DND-41 (cell line): ENCODE measurements at regions not wholly inside any gene's neighbourhood (a gene's known extent, or its start where the extent isn't known, plus 50 kb on each side); places are given as distances from the start of the nearest gene placed in this dataset.

ENCODE experiments used
- ATAC-seq: fragments of 200-7000 bp; cut with Tn5 transposase; 3 replicates; pipeline ENCODE4 v1.9.1; 2021; ENCODE audit warnings: low read depth; ENCODE audit not compliant: insufficient read depth
- DNase-seq: peaks from one replicate; pipeline ENCODE4 v3.0.0-alpha.2; 2020
- H2AFZ ChIP-seq: 2 replicates; pipeline ENCODE4 v1.6.0; 2012; ENCODE audit warnings: low read depth, low read length
- H3K27ac ChIP-seq: 2 replicates; pipeline ENCODE4 v1.5.1; 2012; ENCODE audit warnings: low read length, inconsistent platforms
- H3K27me3 ChIP-seq: fragments of 200-600 bp; sonication (generic); 2 replicates; pipeline ENCODE4 v1.6.0; 2012; ENCODE audit warnings: low read length, mild to moderate bottlenecking, inconsistent platforms; ENCODE audit not compliant: insufficient read depth, poor library complexity
- H3K36me3 ChIP-seq: 2 replicates; pipeline ENCODE4 v1.5.1; 2012; ENCODE audit warnings: low read length, inconsistent platforms; ENCODE audit not compliant: insufficient read depth
- H3K4me1 ChIP-seq: 2 replicates; pipeline ENCODE4 v1.5.1; 2012; ENCODE audit warnings: mild to moderate bottlenecking, low read length; ENCODE audit not compliant: insufficient read depth
- H3K4me2 ChIP-seq: 2 replicates; pipeline ENCODE4 v1.6.0; 2012; ENCODE audit warnings: mild to moderate bottlenecking, moderate library complexity, low read length, inconsistent platforms; ENCODE audit not compliant: insufficient read depth
- H3K4me3 ChIP-seq, 2 experiments: fragments of 200-600 bp in 1 of 2; shearing (Covaris generic) in 1 of 2; 2 replicates each; pipeline ENCODE4 v1.5.1; 2012 to 2016; ENCODE audit warnings: inconsistent platforms in 2 of 2, low read length in 2 of 2, mild to moderate bottlenecking in 2 of 2, low read depth in 1 of 2, moderate library complexity in 1 of 2
- H3K79me2 ChIP-seq: 2 replicates; pipeline ENCODE4 v1.6.0; 2012; ENCODE audit warnings: low read length, inconsistent platforms; ENCODE audit not compliant: insufficient read depth
- H3K9ac ChIP-seq: 2 replicates; pipeline ENCODE4 v1.6.0; 2012; ENCODE audit warnings: low read depth, mild to moderate bottlenecking, inconsistent platforms, low read length, moderate library complexity
- H3K9me3 ChIP-seq: 2 replicates; pipeline ENCODE4 v1.5.1; 2012; ENCODE audit warnings: low read length, moderate library complexity, mild to moderate bottlenecking, inconsistent platforms; ENCODE audit not compliant: insufficient read depth, severe bottlenecking
- H4K20me1 ChIP-seq: 2 replicates; pipeline ENCODE4 v1.6.0; 2012; ENCODE audit warnings: low read length; ENCODE audit not compliant: insufficient read depth
- EZH2 ChIP-seq: IDR thresholded peaks from 3 replicates; pipeline ENCODE4 v1.6.1; 2012; ENCODE audit warnings: borderline replicate concordance, low read depth, mild to moderate bottlenecking, moderate library complexity, low read length, inconsistent platforms; ENCODE audit not compliant: severe bottlenecking
- TF ChIP-seq, protein P1 (sequence below): IDR thresholded peaks from 2 replicates; pipeline ENCODE4 v1.5.1; 2012; ENCODE audit warnings: borderline replicate concordance, low read length, moderate library complexity, mild to moderate bottlenecking; ENCODE audit not compliant: poor library complexity, severe bottlenecking; ENCODE audit errors: extremely low read depth

DNA sequence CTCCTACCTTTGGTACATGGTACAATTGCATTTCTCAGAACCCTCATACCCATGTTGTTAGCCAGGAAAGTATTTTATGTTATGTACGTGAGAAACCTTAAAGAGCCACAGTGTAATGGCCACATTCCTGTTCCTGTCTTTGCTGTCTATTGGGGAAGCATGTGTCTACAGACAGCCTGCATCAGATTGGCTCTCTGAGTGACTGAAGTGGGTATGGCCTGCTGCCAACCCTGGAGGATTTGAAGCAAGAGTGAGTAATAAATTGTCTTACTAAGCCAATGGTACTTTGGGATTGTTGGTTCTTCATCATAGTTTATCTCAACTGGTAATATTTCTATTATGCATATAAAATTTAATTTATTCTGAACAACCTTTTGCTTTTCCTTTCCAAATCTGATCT is 574.1 kb downstream of the LMO7 start:
- Histone ChIP-seq H3K9me3 (no peaks in the 10 kb centered on the region), H3K27ac (no peak overlapping the region), H2AFZ (no peak overlapping the region), H3K27me3 (no peaks in the 10 kb centered on the region), H3K4me1 (no peaks in the 10 kb centered on the region), H3K9ac (no peak overlapping the region), H3K4me3 (no peak overlapping the region), H4K20me1 (no peaks in the 10 kb centered on the region), H3K4me2 (no peak overlapping the region), H3K79me2 (no peaks in the 10 kb centered on the region), H3K36me3 (no peaks in the 10 kb centered on the region)
- ATAC-seq (no peak), DNase-seq (no peak)
- no peak for TF ChIP-seq EZH2
- TF ChIP-seq, protein P1, sequence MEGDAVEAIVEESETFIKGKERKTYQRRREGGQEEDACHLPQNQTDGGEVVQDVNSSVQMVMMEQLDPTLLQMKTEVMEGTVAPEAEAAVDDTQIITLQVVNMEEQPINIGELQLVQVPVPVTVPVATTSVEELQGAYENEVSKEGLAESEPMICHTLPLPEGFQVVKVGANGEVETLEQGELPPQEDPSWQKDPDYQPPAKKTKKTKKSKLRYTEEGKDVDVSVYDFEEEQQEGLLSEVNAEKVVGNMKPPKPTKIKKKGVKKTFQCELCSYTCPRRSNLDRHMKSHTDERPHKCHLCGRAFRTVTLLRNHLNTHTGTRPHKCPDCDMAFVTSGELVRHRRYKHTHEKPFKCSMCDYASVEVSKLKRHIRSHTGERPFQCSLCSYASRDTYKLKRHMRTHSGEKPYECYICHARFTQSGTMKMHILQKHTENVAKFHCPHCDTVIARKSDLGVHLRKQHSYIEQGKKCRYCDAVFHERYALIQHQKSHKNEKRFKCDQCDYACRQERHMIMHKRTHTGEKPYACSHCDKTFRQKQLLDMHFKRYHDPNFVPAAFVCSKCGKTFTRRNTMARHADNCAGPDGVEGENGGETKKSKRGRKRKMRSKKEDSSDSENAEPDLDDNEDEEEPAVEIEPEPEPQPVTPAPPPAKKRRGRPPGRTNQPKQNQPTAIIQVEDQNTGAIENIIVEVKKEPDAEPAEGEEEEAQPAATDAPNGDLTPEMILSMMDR: no peak

DNA sequence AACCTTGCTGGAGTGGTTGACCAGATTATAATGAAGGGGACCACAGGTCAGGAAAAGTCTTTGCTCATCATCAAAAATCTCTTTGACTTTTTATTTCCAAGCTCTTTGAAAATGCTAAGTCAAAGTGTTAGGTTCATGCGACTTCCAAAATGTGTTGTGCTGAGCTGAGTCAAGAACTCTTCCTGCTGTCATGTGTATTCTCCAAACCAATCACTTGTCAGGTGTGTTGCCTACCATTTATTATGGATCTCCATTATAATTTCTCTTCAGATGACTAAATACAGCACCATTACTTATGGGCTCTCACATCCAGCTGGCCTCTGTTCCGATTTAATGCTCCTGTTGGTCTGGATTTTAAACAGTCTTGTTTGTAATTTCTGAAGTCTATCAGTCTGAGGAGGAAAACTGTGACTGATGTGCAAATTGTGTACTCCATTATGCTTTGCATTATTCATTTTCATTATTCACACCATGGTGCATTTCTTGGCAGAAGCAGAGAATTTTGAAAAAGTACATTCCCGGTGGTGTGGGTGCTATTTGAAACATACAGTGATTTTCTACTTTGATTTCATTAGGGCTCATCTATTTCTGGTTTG is 562.5 kb downstream of the LMO7 start:
- no peaks in the 10 kb centered on the region for H3K4me1 ChIP-seq
- no peaks in the 10 kb centered on the region for H3K79me2 ChIP-seq
- H3K36me3 ChIP-seq: no peaks in the 10 kb centered on the region
- DNase-seq (no peak), ATAC-seq (no peak)
- H3K9me3 ChIP-seq: no peaks in the 10 kb centered on the region
- no peak overlapping the region for H2AFZ ChIP-seq
- H3K4me2 ChIP-seq: no peak overlapping the region
- no peak overlapping the region for H3K9ac ChIP-seq
- no peaks in the 10 kb centered on the region for H3K27me3 ChIP-seq
- H4K20me1 ChIP-seq: no peaks in the 10 kb centered on the region
- no peak overlapping the region for H3K27ac ChIP-seq
- TF ChIP-seq EZH2: no peak
- TF ChIP-seq, protein P1: no peak
- no peak overlapping the region for H3K4me3 ChIP-seq

DNA sequence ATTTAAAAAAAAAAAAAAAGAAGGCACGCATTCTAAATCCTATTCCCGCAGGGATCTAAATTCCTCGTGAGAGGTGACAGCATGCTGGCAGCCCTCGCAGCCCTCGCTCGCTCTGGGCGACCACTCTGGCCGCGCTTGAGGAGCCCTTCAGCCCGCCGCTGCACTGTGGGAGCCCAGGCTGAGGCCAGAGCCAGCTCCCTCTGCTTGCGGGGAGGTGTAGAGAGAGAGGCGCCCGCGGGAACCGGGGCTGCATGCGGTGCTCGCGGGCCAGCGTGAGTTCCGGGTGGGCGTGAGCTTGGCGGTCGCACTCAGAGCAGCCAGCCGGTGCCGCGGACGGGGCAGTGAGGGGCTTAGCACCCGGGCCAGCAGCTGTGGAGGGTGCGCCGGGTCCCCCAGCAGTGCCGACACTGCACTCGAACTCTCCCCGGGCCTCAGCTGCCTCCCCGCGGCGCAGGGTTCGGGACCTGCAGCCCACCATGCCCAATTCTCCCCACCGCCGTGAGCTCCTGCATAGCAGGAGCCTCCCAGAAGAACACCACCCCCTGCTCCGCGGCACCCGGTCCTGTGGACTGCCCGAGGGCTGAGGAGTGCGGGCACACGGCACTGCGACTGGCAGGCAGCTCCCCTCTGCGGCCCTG is 553.9 kb downstream of the LMO7 start:
- Histone ChIP-seq H4K20me1 (no peaks in the 10 kb centered on the region), H3K27ac (no peak overlapping the region), H3K4me2 (no peak overlapping the region), H3K4me3 (no peak overlapping the region), H3K9ac (no peak overlapping the region), H3K27me3 (no peaks in the 10 kb centered on the region), H3K4me1 (no peaks in the 10 kb centered on the region), H2AFZ (no peak overlapping the region), H3K36me3 (no peaks in the 10 kb centered on the region), H3K79me2 (no peaks in the 10 kb centered on the region), H3K9me3 (no peaks in the 10 kb centered on the region)
- ATAC-seq: no peak
- no peak for TF ChIP-seq EZH2
- TF ChIP-seq, protein P1: no peak
- DNase-seq: no peak
